Dermis blood vessel endothelial cell (primary cell): ENCODE measurements at regions not wholly inside any gene's neighbourhood (a gene's known extent, or its start where the extent isn't known, plus 50 kb on each side); places are given as distances from the start of the nearest gene placed in this dataset.

ENCODE experiments used
- DNase-seq: peaks from one replicate; pipeline ENCODE4 v3.0.0; 2010

GRCh38 chr9:78566948-78567675 lies 270.2 kb downstream of the PSAT1 start:
- DNase-seq: no peak

GRCh38 chr9:78567693-78568092 lies 270.8 kb downstream of the PSAT1 start:
- DNase-seq: no peak

- DNase-seq: no peak
Observed at GRCh38 chr9:78568774-78569173, 271.8 kb downstream of the PSAT1 start.

- DNase-seq: no peak
Observed at GRCh38 chr9:78572266-78572665, 275.3 kb downstream of the PSAT1 start.

- DNase-seq: no peak
Observed at GRCh38 chr9:78573205-78573604, 276.3 kb downstream of the PSAT1 start.

GRCh38 chr9:78573669-78574068 lies 276.7 kb downstream of the PSAT1 start:
- DNase-seq: no peak

GRCh38 chr9:78574354-78575045 lies 277.6 kb downstream of the PSAT1 start:
- no peak for DNase-seq

GRCh38 chr9:78575081-78575480 lies 278.2 kb downstream of the PSAT1 start:
- no peak for DNase-seq

GRCh38 chr9:78575771-78576170 lies 278.8 kb downstream of the PSAT1 start:
- DNase-seq: no peak

GRCh38 chr9:78577156-78577906 lies 280.4 kb downstream of the PSAT1 start:
- no peak for DNase-seq

- no peak for DNase-seq
Observed at GRCh38 chr9:78578072-78578471, 281.1 kb downstream of the PSAT1 start.

- DNase-seq: no peak
Observed at GRCh38 chr9:78582821-78583220, 285.9 kb downstream of the PSAT1 start.

- no peak for DNase-seq
Observed at GRCh38 chr9:78584589-78584988, 287.7 kb downstream of the PSAT1 start.

- DNase-seq: no peak
Observed at GRCh38 chr9:78585909-78586308, 289.0 kb downstream of the PSAT1 start.

GRCh38 chr9:78590068-78590467 lies 293.1 kb downstream of the PSAT1 start:
- no peak for DNase-seq

GRCh38 chr9:78592811-78593210 lies 295.9 kb downstream of the PSAT1 start:
- DNase-seq: no peak

- no peak for DNase-seq
Observed at GRCh38 chr9:78595200-78595945, 298.4 kb downstream of the PSAT1 start.

- no peak for DNase-seq
Observed at GRCh38 chr9:78596346-78596745, 299.4 kb downstream of the PSAT1 start.

GRCh38 chr9:78598120-78598519 lies 301.2 kb downstream of the PSAT1 start:
- peak; percentile 5 for DNase-seq

- no peak for DNase-seq
Observed at GRCh38 chr9:78599926-78600325, 303.0 kb downstream of the PSAT1 start.

- peak; percentile 76 for DNase-seq
Observed at GRCh38 chr9:78601957-78602565, 305.1 kb downstream of the PSAT1 start.
